Heart right ventricle (tissue), 16 donors: ENCODE measurements at regions not wholly inside any gene's neighbourhood (a gene's known extent, or its start where the extent isn't known, plus 50 kb on each side); places are given as distances from the start of the nearest gene placed in this dataset.

Experiments
- ATAC-seq, 8 donors: fragments of 200-7000 bp; cut with Tn5 transposase; one replicate each; pipeline ENCODE4 v1.9.1; 2020; ENCODE audit warnings: mild to moderate bottlenecking in 8 of 8, moderate library complexity in 8 of 8, moderate number of reproducible peaks in 1 of 8
- DNase-seq, 2 donors: peaks; one replicate each; pipeline ENCODE4 v3.0.0-alpha.2; 2020
- H3K27ac ChIP-seq, 10 donors: fragments of 200-600 bp; sonication (generic) in 2 of 10; one replicate each; pipeline versions ENCODE4 v1.5.0 to v1.8.0; 2020 to 2022; ENCODE audit warnings: mild to moderate bottlenecking in 3 of 10
- H3K27me3 ChIP-seq, 7 donors: fragments of 200-600 bp; one replicate each; pipeline ENCODE4 v1.8.0; 2021 to 2022; ENCODE audit warnings: mild to moderate bottlenecking in 2 of 7
- H3K36me3 ChIP-seq, 9 donors: fragments of 200-600 bp; sonication (generic) in 1 of 9; one replicate each; pipeline versions ENCODE4 v1.5.0 to v1.8.0; 2020 to 2022; ENCODE audit warnings: mild to moderate bottlenecking in 2 of 9
- H3K4me1 ChIP-seq, 9 donors: fragments of 200-600 bp; sonication (generic) in 1 of 9; one replicate each; pipeline versions ENCODE4 v1.5.0 to v1.8.0; 2020 to 2022; ENCODE audit warnings: mild to moderate bottlenecking in 4 of 9
- H3K4me3 ChIP-seq, 10 donors: fragments of 200-600 bp; sonication (generic) in 2 of 10; one replicate each; pipeline versions ENCODE4 v1.5.0 to v1.8.0; 2020 to 2022; ENCODE audit warnings: mild to moderate bottlenecking in 7 of 10, moderate library complexity in 2 of 10
- H3K9me3 ChIP-seq, 11 donors: fragments of 200-600 bp in 10 of 11; sonication (generic) in 2 of 11; one replicate each; pipeline versions ENCODE4 v1.5.0 to v1.8.0; 2013 to 2022; ENCODE audit warnings: mild to moderate bottlenecking in 2 of 11, control low read depth in 1 of 11, moderate library complexity in 1 of 11
- WGBS, 2 donors: extraction: QIAGEN DNeasy Blood & Tissue Kit; methylation state at CpG; one replicate each; pipeline ENCODE4 v1.1.7; 2013; ENCODE audit warnings: inconsistent platforms in 1 of 2; 5-methylcytosine and 5-hydroxymethylcytosine counted together
- intact Hi-C, 10 donors: fragments of 100-400 bp; cut with DNase I; formaldehyde crosslinking; loops; one replicate each; pipeline versions ENCODE4 v1.11.1 to v1.14.2; 2022
- TF ChIP-seq, protein P1 (sequence below), 9 donors: fragments of 200-600 bp; sonication (generic) in 2 of 9; IDR thresholded peaks; one replicate each; pipeline versions ENCODE4 v1.5.0 to v1.8.0; 2021 to 2022; ENCODE audit warnings: antibody characterized with exemption in 9 of 9, mild to moderate bottlenecking in 5 of 9, moderate library complexity in 1 of 9
- donor health status: Arrhythmogenic right ventricular cardiomyopathy.
- donor health status: ischemic (EF 13 %, LVEDD 7.1; RV severe dilation, severe dysfunction).
- donor health status: healthy with polysubstance abuse.
- donor health status: DM: no; HTN: yes; CAD: no.
- donor health status: DM: no; HTN: no; CAD: no.
- donor health status: ischemic (EF 25% LVEDD 6.9; RV normal size, moderate dysfunction).
- donor health status: ischemic (EF 25% LVEDD 5.7; RV mildly dilated, moderate dysfunction).
- donor health status: healthy.
- donor health status: DM: yes; HTN: yes; CAD: no.
- donor health status: Ischemic cardiomyopathy.
- donor health status: ischemic (EF 35%, LVEDD 5.7; RV mildly dilated, moderate dysfunction).
- donor health status: nonischemic (EF 11% LVEDD 7.7; RV severe dilation, severe dysfunction).
- donor health status: DM: yes; HTN: yes; CAD: no.
- donor health status: PGD.
- donor health status: ischemic (EF 29% LVEDD 5.4; RV normal size, mild dysfunction).
- donor health status: nonischemic (EF 23%, LVEDD 6.1; RV moderate dilation, normal function).

DNA sequence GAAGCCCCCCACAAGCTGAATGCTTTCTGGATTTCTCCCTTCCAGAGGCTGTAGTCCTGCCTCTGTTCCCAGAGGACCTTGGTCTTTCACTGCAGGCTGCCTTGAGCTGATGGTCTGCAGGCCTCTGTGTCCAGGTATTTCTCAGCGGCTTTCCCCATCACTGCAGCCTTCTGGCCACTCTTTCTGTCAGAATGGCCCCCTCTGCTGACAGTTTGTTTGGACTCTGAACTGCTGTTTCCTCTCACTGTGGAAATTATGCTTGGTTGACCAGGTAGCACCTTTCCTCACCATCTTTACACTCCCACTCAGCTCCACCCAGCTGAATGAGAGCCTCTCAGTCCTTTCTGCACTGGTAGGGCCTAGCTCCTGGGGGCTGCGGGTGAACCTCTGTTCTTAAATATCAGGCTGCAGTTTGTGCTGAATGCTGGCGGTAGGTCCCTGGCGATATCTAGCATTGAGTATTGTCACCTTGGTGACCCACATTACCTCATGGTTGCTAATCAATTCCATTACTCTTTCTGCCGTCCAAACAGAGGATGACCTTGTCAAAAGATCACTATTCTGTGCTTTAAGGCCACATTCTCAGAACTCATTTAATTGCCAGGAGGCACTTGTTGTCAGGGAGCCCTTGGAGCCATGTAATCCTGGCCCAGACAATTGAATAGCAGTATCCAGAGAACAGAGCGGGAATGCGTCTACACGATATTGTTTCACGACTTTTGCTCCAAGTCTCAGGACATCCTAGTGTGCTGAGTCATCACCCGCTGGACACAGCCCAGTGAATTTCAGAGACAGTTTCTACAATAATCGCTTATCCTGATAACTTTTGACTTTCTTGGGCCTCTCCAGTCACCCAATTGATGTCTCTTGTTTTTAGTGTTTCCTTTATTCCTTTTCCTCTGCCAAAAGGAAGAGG lies 230.2 kb downstream of the TENT4A start:
- Histone ChIP-seq H3K9me3 (no peaks in the 10 kb centered on the region), H3K27ac (no peak overlapping the region), H3K36me3 (no peaks in the 10 kb centered on the region), H3K4me3 (no peak overlapping the region), H3K4me1 (no peaks in the 10 kb centered on the region), H3K27me3 (peaks cover 0 to 6% (median 0%) of the 10 kb centered on the region in 7 donors)
- ATAC-seq (no peak), DNase-seq (no peak)
- WGBS, 2 donors = 82 to 85% methylated on average over 11 of the region's 11 CpGs
- TF ChIP-seq, protein P1, sequence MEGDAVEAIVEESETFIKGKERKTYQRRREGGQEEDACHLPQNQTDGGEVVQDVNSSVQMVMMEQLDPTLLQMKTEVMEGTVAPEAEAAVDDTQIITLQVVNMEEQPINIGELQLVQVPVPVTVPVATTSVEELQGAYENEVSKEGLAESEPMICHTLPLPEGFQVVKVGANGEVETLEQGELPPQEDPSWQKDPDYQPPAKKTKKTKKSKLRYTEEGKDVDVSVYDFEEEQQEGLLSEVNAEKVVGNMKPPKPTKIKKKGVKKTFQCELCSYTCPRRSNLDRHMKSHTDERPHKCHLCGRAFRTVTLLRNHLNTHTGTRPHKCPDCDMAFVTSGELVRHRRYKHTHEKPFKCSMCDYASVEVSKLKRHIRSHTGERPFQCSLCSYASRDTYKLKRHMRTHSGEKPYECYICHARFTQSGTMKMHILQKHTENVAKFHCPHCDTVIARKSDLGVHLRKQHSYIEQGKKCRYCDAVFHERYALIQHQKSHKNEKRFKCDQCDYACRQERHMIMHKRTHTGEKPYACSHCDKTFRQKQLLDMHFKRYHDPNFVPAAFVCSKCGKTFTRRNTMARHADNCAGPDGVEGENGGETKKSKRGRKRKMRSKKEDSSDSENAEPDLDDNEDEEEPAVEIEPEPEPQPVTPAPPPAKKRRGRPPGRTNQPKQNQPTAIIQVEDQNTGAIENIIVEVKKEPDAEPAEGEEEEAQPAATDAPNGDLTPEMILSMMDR (IDR thresholded peaks at IDR 0.05) = no peak
- intact Hi-C loops = no loop called here

DNA sequence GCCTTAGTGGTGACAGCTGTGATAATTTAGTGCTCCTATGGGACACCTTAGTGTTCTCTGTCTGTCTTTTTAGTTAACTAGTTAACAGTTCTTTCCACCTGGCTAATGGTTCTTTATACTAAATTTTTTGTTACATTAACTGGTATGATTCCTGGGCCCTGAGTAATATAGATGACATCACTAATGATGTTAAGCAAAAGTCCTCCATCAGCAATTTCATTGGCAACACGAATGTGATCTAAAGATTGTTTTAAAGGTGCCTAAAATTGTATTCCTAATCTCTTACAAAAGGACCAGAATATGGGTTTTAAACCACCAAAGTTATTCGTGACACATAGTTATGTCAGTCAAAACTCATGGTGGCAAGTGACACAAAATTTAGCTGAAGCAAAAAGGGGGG lies 235.3 kb downstream of the TENT4A start:
- Histone ChIP-seq H3K27ac (no peak overlapping the region), H3K27me3 (peaks cover 0 to 6% (median 0%) of the 10 kb centered on the region in 7 donors), H3K36me3 (no peaks in the 10 kb centered on the region), H3K4me3 (no peak overlapping the region), H3K4me1 (no peaks in the 10 kb centered on the region), H3K9me3 (no peaks in the 10 kb centered on the region)
- ATAC-seq (no peak), DNase-seq (no peak)
- intact Hi-C loops = no loop called here
- 55% methylated on average over 2 of the region's 2 CpGs for WGBS, 2 donors
- TF ChIP-seq, protein P1 (IDR thresholded peaks at IDR 0.05) = no peak

DNA sequence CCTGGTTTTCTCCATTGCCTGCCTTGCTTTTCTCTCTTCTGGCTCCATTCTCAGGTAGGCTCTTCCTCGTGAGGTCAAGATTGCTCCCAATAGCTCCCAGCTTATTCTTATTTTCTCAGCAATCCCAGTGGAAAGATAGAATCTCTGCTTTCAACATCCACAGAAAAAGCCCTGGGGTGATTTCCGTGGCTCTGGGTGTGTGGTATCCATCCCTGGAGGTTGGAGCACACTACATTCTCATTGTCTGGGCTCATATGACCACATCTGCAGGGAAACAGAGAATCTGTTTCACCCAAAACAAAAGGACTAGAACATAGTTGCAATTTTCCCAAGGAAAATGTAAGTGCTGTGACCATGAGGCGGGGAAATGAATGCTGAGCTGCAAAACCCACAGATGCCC lies 236.0 kb downstream of the TENT4A start:
- no peak for ATAC-seq
- Histone ChIP-seq H3K4me3 (no peak overlapping the region), H3K27ac (no peak overlapping the region), H3K4me1 (no peaks in the 10 kb centered on the region), H3K36me3 (no peaks in the 10 kb centered on the region), H3K27me3 (peaks cover 0 to 6% (median 0%) of the 10 kb centered on the region in 7 donors), H3K9me3 (no peaks in the 10 kb centered on the region)
- no peak for DNase-seq
- WGBS, 2 donors = 62 to 65% methylated on average over 3 of the region's 3 CpGs
- intact Hi-C loops = no loop called here
- TF ChIP-seq, protein P1 (IDR thresholded peaks at IDR 0.05) = no peak

DNA sequence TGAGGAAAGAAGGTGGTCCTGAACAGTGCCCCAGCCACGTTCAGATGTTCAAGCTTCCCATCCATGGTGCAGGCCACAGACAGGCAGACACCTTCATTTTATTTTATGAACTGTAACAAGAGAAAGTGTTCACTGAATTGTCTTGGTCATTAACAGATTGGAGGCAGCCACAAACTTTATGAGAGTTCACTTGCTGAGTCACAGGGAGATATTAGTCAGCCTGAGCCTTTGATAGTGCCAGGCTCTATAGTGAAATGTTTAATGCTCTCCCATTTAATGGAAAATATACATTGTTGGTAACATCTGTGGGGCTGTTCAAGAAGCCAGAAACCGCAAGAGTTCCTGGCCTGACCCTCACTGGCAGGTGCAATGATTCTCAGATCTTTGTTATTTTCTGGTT lies 237.0 kb downstream of the TENT4A start:
- peaks cover 0 to 6% (median 0%) of the 10 kb centered on the region in 7 donors for H3K27me3 ChIP-seq
- no peak for ATAC-seq
- 57 to 67% methylated on average over 2 of the region's 2 CpGs for WGBS, 2 donors

More for the DNA sequence above, 237.0 kb downstream of the TENT4A start:
- Histone ChIP-seq H3K9me3 (no peaks in the 10 kb centered on the region), H3K4me3 (no peak overlapping the region), H3K27ac (no peak overlapping the region), H3K36me3 (no peaks in the 10 kb centered on the region), H3K4me1 (no peaks in the 10 kb centered on the region)
- TF ChIP-seq, protein P1 (IDR thresholded peaks at IDR 0.05) = no peak
- DNase-seq = no peak
- intact Hi-C loops = no loop called here
